HG03565 (cell line): ENCODE measurements at regions not wholly inside any gene's neighbourhood (a gene's known extent, or its start where the extent isn't known, plus 50 kb on each side); places are given as distances from the start of the nearest gene placed in this dataset.

Experiments
- ATAC-seq: cut with Tn5 transposase; IDR thresholded peaks from one replicate; pipeline ENCODE4 v1.9.1; 2021; ENCODE audit warnings: mild to moderate bottlenecking, moderate library complexity; ENCODE audit not compliant: unreplicated experiment

- ATAC-seq = no peak
Measured at GRCh38 chr15:95300958-95301357, 1029.5 kb upstream of the NR2F2 start.

GRCh38 chr15:95302206-95302605 is 1028.3 kb upstream of the NR2F2 start:
- no peak for ATAC-seq

DNA sequence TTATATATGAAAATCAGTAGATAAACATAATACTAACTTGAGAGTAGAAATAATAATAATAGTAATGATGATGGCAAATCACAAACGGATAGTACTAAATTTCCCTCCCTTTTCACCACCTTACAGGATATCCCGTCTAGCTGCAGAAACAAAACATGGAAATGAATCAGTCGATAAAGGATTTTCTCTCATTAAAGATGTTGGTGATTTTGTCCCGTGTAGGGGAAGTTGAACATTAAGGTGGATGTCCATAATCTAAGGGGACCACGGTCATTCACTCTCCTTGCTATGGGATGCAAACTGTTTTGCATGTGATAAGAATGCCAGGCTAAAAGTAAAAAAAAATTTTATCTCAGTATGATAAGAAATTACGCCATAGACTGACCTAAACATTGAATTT is 1027.7 kb upstream of the NR2F2 start:
- ATAC-seq = no peak

DNA sequence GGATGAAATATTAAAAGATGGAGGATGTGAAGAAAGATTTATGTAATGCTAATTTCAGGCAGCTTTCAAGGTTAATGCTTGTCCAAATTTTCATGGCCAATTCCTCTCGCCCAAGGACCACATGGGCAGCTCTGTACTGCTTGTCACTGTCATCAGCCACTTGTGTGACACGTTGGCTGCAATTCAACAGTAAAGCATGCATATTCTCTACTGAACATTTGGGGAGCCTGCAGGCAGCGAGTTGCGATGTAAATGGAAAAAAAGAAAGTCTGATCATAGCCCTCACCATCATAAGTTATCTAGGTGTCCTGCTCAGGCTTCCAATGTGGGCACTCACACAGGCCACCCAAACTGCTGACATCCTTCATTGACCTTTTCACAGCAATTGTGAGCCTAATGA is 1026.8 kb upstream of the NR2F2 start:
- ATAC-seq = no peak

- no peak for ATAC-seq
Measured at GRCh38 chr15:95304151-95304946, 1026.2 kb upstream of the NR2F2 start.

DNA sequence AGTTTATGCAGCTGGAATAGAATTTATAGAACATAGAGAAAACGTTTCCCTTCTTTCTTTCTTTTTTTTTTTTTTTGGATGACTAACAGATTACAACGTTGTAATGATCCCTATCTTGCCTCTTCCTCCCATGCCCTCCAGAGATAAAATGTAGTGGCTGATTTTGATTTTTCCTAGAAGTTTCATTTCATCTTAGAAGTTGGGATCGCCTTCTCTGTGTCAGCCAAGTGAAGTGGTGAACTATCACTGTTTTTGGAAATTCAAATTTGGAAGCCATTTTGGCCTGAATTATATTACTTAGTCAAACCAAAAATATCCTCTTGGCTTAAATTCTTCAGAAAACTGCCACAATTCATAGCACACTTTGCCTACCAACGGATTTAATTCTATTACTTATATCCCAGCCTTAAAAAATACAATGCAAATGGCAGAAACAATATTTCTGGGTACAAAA is 1025.5 kb upstream of the NR2F2 start:
- ATAC-seq = no peak

GRCh38 chr15:95307115-95307514 is 1023.4 kb upstream of the NR2F2 start:
- ATAC-seq = no peak

- ATAC-seq = no peak
Measured at GRCh38 chr15:95319242-95319641, 1011.3 kb upstream of the NR2F2 start.

GRCh38 chr15:95323796-95324195 is 1006.7 kb upstream of the NR2F2 start:
- ATAC-seq = no peak

GRCh38 chr15:95324656-95325055 is 1005.8 kb upstream of the NR2F2 start:
- ATAC-seq = no peak

GRCh38 chr15:95325763-95326404 is 1004.6 kb upstream of the NR2F2 start:
- ATAC-seq = no peak

DNA sequence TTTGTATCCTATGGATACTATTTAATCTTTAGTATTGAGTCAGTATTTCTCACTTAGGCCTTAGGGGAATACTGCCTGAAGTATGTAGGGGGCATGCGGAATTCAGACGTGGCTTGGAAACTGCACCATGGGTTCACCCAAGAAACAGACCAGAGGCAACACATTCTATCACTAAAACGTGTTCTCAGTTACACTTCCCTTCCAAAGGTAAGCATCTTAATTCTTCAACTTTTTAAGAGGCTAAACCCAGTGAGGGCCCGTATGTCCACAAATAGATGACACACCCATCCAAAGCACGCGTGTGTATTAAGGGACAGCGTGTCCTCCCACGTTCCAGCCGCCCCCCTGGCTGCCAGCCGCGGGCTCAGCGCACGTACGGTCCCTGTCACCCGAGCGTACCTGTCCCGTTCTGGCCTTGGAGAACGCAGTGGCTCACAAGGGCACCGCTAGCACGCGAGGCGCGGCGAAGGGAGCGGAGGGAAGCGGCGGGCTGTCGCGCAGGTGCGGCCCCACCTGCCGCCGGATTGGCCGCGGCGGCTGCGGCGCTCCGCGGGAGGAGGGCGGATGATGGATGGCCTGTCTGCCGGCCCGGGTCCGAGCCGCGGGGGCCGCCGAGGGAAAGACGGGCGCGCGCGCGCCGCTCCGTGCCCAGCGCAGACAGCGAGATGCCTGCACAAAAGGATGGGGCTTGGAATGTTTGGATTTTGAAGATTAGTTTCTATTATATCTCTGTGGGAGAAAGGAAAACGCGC is 1003.9 kb upstream of the NR2F2 start:
- no peak for ATAC-seq

DNA sequence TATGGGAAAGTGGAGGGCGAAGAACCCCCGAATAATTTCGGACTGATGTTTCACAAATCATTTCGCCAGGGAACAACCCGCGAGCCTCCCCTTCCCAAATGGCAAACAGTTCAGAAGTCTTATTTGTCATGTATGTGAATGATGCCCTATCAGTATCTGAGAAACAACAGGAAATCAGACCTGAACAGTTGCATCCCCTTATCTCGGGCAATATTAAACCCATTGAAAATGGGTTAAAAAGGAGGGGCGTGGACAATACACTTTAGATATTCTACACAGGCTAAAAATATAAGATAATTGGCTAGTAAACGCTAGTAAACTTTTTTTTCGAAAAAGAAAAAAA is 1003.3 kb upstream of the NR2F2 start:
- no peak for ATAC-seq

- ATAC-seq = no peak
Measured at GRCh38 chr15:95327661-95328060, 1002.8 kb upstream of the NR2F2 start.

- ATAC-seq = no peak
Measured at GRCh38 chr15:95328559-95328958, 1001.9 kb upstream of the NR2F2 start.

DNA sequence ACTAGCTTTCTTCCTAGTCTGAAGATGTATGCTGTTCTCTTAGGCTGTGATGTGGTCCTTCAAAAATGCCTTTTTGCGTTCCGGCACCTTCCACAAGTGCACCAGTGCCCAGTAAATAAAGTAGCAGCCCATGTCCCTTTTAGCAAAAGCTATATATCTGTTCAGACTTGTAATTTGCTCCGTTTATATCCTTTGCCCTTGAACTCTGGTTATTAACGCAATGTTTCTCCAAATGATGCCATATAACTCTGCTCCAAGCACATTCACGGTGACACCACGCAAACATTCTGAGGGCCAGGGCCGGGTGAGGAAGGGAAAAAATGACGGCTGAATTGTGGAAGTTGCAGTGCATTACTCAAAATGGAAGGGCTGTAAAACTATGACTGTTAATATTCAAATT is 1001.1 kb upstream of the NR2F2 start:
- no peak for ATAC-seq

DNA sequence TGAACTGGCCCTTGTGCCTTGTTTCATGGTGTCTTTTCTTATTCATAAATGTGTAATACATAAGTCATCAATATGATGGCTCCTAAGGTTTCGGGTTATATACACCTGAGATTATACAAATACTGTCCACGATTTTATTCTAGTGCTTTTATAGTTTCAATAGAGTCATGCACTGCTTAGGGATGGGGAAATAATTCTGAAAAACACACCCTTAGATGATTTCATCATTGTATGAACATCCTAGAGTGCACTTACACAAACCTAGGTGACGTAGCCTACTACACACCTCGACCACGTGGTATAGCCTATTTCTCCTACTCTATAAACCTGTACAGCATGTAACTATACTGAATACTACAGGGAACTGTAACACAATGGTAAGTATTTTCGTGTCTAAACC is 988.8 kb upstream of the NR2F2 start:
- ATAC-seq = no peak

GRCh38 chr15:95345867-95346266 is 984.6 kb upstream of the NR2F2 start:
- ATAC-seq = no peak

- no peak for ATAC-seq
Measured at GRCh38 chr15:95346721-95347475, 983.6 kb upstream of the NR2F2 start.

GRCh38 chr15:95347837-95348236 is 982.7 kb upstream of the NR2F2 start:
- no peak for ATAC-seq

- ATAC-seq = no peak
Measured at GRCh38 chr15:95350908-95351307, 979.6 kb upstream of the NR2F2 start.
